ENCODE measurements at regions not wholly inside any gene's neighbourhood (a gene's known extent, or its start where the extent isn't known, plus 50 kb on each side); places are given as distances from the start of the nearest gene placed in this dataset.
A peak's percentile ranks its signal among the peaks of the same experiment; 100 is the strongest.
"Not testable (repeated sequence)": the region's sequence is repeated elsewhere in the genome, so short reads cannot be mapped to it uniquely, and the experiment has no call there.

DNA sequence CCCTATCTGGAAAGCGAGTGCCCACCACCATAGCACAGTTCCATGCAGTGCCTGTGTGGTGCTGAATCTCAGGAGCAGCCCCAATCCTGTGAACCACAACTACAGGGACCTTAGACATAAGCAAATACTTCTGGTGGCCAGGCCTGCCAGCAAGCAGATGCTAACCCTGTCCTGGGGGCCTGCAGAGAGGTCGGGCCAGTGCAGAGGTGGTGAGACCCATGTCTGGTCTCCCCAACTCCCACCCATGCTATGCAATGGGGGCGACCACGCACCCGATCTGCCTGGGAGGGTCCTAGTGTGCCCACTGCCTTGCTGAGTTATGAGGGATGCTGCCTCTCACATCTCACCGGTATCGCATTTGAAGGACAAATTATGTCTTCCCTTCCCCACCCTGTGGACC is 151.6 kb upstream of the ZNF337 start:
- DNase-seq (ENCODE audit: low read depth in 2 of 2) = no peak

DNA sequence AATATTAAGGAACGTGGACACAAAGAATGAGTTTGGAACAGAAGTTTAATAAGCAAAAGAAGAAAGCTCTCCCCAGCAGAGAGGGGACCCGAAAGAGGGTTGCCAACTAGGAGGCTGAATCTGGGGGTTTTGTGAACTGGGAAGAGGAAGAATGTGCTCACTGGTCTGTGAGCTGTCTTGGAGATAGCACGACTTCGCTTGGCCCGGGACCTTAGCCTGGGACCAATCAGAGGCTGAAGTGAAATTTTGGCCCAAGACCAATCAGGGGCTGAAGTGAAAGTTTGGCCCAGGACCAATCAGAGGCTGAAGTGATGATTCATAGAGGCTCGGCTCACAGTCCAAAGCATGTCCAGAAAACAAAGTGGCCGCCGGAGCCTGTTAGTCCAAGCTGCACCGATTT is 148.0 kb upstream of the ZNF337 start:
- not testable (repeated sequence) for DNase-seq (ENCODE audit: low read depth in 2 of 2)

DNA sequence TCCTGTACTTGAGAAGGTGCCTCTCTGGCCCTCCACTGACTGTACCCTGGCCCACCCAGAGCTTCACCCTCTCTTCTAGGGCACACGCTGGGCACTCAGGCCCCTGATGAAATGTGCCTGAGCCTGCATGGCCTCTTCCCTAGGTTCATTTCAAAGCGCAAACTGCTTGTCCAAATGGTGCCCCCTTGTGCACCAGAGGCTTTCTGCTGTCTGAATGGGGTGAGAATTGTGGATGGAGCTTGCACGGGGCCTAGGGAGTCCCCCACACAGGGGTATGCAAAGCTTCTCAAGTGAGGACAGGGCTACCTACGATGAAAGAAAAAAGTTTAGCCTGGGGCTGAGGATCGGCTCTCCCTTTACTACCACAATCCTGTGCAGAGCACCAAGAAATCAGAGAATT is 116.9 kb upstream of the ZNF337 start:
- not testable (repeated sequence) for DNase-seq (ENCODE audit: low read depth in 2 of 2)

DNA sequence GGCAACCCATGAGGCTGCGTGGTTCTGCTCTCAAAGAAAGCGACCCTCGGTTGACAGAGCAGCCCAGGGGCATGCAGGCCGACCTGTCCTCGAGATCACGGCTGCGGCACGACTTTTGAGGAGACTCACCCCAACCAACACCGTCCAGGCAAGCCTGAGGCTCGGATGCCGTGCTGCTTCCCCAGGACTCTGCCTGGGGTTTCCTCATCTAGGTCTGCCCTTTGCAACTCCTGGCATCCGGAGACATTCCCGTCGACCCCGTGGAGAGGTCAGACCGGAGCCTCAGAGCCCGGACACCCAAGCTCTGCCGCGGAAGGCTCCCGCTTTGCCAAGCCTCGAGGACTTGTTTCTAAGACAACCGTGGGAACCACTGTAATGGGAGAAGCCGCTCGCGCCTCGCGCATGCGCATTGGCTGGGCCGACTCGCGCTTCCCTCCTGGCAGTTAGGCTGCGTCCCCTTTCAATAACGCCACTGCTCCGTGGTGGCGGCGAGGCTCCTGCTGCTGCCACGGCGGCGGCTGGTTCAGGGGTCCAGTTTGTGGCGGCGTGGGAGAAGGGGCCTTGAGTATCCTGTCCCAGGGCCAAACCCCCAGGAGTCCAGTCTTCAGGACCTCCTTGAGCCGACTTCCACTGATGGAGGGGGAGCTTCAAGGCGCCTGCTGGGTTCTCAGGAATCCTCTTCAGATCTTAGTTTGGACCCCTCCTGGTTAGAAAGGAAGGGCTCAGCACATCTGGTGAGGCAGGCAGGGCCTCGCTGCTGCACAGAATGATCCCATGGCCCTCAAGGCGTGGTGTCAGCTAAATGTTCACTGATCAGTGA is 101.7 kb upstream of the ZNF337 start:
- DNase-seq (ENCODE audit: low read depth in 2 of 2) = not testable (repeated sequence)

DNA sequence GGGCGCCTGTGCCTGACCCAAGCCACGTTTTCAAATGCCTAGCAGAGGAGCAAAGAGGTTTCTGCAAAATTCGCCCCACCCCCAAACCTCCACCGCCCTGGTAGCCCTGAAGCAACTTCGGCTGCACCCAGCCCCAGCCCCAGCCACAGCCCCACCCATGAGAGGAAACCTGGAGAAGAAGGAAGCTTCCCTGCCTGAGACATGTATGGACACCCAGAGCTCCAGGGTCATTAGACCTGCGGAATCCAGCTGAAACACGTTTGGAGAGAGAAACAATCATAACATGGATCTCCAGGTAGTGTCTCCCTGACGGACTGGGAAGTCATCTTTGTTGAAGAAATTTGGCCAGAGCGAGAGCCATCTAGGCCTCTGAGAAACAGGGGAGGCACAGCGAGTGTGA is 100.4 kb upstream of the ZNF337 start:
- DNase-seq (ENCODE audit: low read depth in 2 of 2) = not testable (repeated sequence)

DNA sequence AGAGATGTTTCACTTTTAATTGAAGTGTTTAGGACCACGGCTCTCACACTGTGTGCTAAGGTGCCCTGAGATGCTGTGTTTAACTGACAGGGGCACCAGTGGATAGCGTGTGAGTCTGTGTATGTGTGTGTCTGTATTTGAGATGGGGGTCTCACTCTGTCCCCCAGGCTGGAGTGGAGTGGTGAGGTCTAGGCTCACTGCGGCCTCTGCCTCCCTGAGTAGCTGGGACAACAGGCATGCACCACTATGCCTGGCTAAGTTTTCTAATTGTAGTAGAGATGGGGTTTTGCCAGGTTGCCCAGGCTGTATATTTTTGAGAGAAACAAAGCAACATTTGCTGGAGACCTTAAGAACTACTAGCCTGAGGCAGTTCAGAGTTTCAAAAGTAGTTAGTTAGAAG is 80.6 kb upstream of the ZNF337 start:
- not testable (repeated sequence) for DNase-seq (ENCODE audit: low read depth in 2 of 2)

DNA sequence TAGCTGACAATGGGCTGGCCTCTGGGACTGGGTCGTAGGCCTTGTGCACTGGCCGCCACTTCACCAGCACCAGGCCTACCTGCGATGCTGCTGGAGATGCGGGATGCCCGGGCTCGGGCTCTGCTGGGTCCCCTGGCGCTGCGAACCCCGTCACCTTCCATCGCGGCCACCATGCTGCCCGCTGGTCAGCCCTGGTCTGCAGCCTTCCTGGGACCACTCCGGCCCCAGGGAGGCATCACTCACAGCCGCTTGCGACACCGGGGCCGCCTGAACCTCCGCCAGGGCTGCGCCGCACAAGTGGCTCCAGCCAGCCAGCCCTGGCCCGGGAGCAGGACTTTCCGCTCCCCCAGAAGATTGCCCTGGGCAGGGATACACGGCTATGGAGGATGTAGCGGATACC is 78.1 kb upstream of the ZNF337 start:
- DNase-seq (ENCODE audit: low read depth in 2 of 2) = not testable (repeated sequence)

DNA sequence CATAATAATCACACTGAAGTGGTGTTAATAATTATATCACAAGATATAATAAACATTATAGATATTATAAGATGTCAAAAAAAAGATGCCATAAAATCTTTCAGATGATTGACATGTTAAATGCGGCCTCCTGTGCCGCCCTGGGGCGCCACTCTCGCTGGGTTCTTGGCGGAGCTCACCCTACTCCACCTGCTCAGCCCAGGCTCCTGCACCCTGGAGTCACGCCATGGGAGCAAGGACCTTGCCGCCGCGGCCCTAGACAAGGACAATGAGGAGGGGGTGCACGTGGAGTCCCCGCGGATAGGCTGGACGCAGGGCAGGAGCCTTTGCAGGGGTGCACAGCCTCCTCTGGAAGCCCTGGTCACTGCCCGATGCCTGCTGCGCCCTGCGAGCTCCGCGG is 77.5 kb upstream of the ZNF337 start:
- DNase-seq (ENCODE audit: low read depth in 2 of 2) = not testable (repeated sequence)

DNA sequence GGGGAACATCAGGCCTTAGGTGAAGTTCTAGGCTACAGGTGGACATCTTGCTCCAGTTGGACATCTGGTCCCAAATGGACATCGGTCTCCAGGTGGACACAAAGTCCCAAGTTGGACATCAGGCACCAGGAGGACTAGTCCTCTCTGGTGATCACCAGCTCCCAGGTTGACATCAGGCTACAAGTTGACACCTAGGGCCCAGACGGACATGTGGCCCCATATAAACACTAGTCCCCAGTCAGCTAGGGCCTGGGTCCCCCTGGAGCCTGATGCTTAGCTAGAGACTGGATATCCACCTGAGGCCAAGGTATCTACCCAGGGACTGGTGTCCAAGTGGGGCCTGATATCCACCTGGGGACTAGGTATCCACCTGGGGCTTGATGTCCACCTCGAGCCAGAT is 75.8 kb upstream of the ZNF337 start:
- DNase-seq (ENCODE audit: low read depth in 2 of 2) = not testable (repeated sequence)

DNA sequence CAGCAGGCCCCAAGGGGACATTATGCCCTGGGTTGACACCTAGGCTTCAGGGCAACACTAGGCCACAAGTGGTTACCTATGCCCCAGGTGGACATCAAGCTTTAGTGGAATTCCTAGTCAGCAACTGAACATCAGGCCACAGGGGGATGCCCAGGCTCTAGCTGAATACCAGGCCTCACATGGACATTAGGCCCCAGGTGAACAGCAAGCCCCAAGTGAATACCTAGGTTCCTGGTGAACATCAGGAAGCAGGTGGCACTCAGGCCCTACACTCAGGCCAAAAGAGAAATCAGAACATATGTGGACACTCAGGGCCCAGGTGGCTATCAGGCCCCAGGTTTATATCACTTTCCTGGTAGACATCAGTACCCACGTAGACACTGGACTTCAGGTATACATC is 75.2 kb upstream of the ZNF337 start:
- DNase-seq (ENCODE audit: low read depth in 2 of 2) = not testable (repeated sequence)

DNA sequence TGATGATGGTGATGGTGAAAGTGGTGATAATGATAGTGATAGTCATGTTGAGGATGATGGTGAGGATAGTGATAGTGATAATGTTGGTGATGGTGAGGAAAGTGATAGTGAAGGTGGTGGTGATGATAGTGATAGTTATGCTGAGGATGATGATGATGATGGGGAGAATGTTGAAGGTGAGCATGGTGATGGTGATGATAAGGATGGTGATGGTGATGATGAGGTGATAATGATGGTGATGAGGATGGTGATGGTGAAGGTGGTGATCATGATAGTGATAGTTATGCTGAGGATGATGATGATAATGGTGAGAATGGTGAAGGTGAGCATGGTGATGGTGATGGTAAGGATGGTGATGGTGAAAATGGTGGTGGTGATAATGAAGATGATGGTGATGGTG is 64.9 kb upstream of the ZNF337 start:
- no peak for DNase-seq (ENCODE audit: low read depth in 2 of 2)

DNA sequence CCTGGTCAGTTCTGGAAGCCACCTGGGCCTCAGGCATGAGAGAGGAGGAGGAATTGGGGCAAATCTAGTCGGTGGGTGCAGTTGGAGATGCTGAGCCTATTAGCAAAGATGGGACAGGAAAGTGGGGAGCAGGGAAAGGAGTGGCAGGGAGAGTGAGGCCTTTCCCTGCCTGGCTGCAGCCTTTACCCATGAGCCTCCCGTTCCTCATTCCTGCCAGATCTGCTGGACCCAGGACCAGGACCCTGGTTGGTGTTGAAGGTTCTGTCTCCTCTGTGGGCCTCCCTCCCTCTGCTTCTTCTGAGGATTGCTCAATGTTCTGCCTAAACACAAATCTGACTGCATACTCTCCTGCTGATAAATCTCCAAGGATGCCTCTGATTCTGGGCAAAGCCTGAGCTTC is 64.4 kb upstream of the ZNF337 start:
- not testable (repeated sequence) for DNase-seq (ENCODE audit: low read depth in 2 of 2)

DNA sequence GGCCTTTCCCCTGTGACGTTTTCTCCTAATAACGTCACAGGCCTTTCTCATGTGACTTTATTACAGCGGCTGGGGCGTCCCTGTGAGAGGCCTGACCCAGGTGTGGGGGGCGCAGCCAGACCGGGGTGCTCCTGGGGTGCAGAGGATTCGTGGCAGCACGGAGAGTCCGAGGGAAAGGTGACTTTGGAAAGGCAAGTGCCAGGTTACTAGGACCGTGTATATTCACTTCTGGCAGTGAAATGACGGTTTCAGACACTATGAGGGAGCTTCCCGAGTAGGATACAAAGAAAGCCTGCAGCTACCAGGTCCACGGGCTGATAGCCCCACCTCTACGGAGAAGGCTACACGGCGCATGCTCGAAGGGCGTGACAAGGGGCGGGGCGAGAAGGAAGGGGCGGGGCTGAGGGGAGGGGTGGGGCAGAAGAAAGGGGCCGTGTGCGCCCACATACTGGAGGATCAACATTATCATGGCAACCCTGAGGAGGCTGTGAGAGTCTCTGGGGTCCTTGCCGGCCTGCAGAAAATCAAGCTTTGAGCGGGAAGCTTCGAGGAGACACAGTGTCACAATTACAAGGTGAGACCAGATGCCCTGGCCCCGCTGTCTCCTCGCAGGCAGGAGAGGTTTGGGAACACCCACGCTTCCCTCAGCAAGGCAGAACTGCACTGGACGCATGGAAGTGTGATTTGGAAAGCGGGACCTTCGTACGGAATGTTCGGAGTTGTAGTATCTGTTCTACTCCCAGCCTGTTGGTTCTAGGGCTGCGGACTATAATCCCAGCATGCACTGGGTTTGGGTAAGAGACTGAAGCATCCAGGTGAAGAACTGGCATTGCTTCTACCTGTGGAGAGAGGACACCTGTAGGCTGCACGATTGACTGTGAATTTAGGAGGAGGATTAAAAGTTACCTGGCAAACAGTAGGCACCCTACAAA is 54.4 kb upstream of the ZNF337 start:
- DNase-seq (ENCODE audit: low read depth in 2 of 2) = peak in 1 of 2 donors; percentile 55

DNA sequence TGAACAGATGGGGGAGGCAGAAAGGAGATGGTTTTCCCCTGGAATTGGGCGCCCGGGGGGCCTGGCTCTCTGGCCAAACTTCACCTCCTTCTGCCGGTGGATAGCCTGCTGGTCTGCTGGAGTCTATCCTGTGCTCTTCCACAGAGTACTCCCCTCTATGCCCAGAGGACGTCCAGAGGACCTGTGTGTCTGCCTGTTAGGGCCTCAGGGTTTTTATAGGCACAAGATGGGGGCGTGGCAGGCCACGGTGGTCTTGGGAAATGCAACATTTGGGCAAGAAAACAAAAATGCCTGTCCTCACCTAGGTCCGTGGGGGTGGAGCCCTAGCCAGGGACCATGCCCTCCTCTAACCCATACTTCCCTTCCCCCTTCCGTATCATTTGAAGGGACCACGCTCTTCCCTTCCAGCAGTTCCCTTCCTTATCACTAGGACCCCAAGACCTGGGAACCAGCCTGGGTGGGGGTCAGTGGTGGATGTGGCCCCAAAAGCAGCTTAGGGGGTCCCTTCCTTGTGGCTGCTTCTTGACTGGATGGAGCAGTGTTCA is 53.6 kb upstream of the ZNF337 start:
- DNase-seq (ENCODE audit: low read depth in 2 of 2) = no peak

DNA sequence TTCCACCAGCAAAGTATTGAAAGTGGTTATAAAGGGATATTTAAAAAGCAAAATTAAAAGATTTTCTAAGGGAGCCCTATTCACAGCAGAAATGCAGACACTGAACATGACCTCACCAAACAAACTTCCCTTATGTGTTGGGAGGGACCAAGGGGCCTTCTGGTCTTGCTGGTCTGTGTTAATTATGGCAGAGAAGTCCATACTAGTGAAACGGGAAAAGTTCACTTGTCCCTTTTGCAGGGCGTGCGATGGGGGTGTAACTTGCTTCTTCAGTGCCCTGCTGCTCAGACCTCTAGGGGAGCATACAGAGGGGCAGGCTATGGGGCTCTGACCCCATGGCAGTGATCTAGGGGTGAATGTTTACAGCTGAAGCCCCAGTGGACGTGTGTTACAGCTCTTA is 53.0 kb upstream of the ZNF337 start:
- DNase-seq (ENCODE audit: low read depth in 2 of 2) = no peak
